ENCODE measurements at regions not wholly inside any gene's neighbourhood (a gene's known extent, or its start where the extent isn't known, plus 50 kb on each side); places are given as distances from the start of the nearest gene placed in this dataset.

- Histone ChIP-seq H3K4me1 (ENCODE audit: low read length) (no peaks in the 10 kb centered on the region), H3K9me3 (ENCODE audit: insufficient read depth, low read length) (no peaks in the 10 kb centered on the region), H3K27me3 (ENCODE audit: low read depth, low read length) (no peaks in the 10 kb centered on the region), H3K79me2 (ENCODE audit: low read length) (no peaks in the 10 kb centered on the region), H3K4me3 (ENCODE audit: low read length) (no peak overlapping the region), H4K20me1 (ENCODE audit: insufficient read depth, low read length) (no peaks in the 10 kb centered on the region), H3K9ac (ENCODE audit: low read length) (no peak overlapping the region), H3K27ac (ENCODE audit: low read length) (no peak overlapping the region), H3K4me2 (ENCODE audit: low read length) (no peak overlapping the region), H3K36me3 (replicated peaks; ENCODE audit: low read depth, low read length) (no peaks in the 10 kb centered on the region), H2AFZ (ENCODE audit: low read depth, low read length) (no peak overlapping the region)
- TF ChIP-seq EZH2phosphoT487 (IDR thresholded peaks at IDR 0.05; ENCODE audit: low read depth) (no peak), CTCF (IDR thresholded peaks at IDR 0.05; ENCODE audit: low read depth, low read length) (no peak)
Observed at GRCh38 chrX:19178402-19178801, 56.1 kb upstream of the ADGRG2 start.

- no peaks in the 10 kb centered on the region for H3K4me1 ChIP-seq (ENCODE audit: low read length)
Observed at GRCh38 chrX:19179389-19179788, 57.1 kb upstream of the ADGRG2 start.

GRCh38 chrX:19181345-19181744 is 59.1 kb upstream of the ADGRG2 start:
- H3K4me1 ChIP-seq (ENCODE audit: low read length) = no peaks in the 10 kb centered on the region
- no peak overlapping the region for H3K4me3 ChIP-seq (ENCODE audit: low read length)
- no peaks in the 10 kb centered on the region for H3K79me2 ChIP-seq (ENCODE audit: low read length)
- H3K9ac ChIP-seq (ENCODE audit: low read length) = no peak overlapping the region
- no peak overlapping the region for H2AFZ ChIP-seq (ENCODE audit: low read depth, low read length)
- no peaks in the 10 kb centered on the region for H3K27me3 ChIP-seq (ENCODE audit: low read depth, low read length)
- no peaks in the 10 kb centered on the region for H4K20me1 ChIP-seq (ENCODE audit: insufficient read depth, low read length)
- H3K36me3 ChIP-seq (replicated peaks; ENCODE audit: low read depth, low read length) = no peaks in the 10 kb centered on the region
- H3K4me2 ChIP-seq (ENCODE audit: low read length) = no peak overlapping the region
- no peak overlapping the region for H3K27ac ChIP-seq (ENCODE audit: low read length)
- no peaks in the 10 kb centered on the region for H3K9me3 ChIP-seq (ENCODE audit: insufficient read depth, low read length)
- no peak for TF ChIP-seq CTCF (IDR thresholded peaks at IDR 0.05; ENCODE audit: low read depth, low read length)
- no peak for TF ChIP-seq EZH2phosphoT487 (IDR thresholded peaks at IDR 0.05; ENCODE audit: low read depth)

More at GRCh38 chrX:19179389-19179788, 57.1 kb upstream of the ADGRG2 start:
- TF ChIP-seq CTCF (IDR thresholded peaks at IDR 0.05; ENCODE audit: low read depth, low read length) (no peak), EZH2phosphoT487 (IDR thresholded peaks at IDR 0.05; ENCODE audit: low read depth) (no peak)
- Histone ChIP-seq H2AFZ (ENCODE audit: low read depth, low read length) (no peak overlapping the region), H3K27me3 (ENCODE audit: low read depth, low read length) (no peaks in the 10 kb centered on the region), H3K79me2 (ENCODE audit: low read length) (no peaks in the 10 kb centered on the region), H3K4me2 (ENCODE audit: low read length) (no peak overlapping the region), H3K9ac (ENCODE audit: low read length) (no peak overlapping the region), H4K20me1 (ENCODE audit: insufficient read depth, low read length) (no peaks in the 10 kb centered on the region), H3K4me3 (ENCODE audit: low read length) (no peak overlapping the region), H3K9me3 (ENCODE audit: insufficient read depth, low read length) (no peaks in the 10 kb centered on the region), H3K27ac (ENCODE audit: low read length) (no peak overlapping the region), H3K36me3 (replicated peaks; ENCODE audit: low read depth, low read length) (no peaks in the 10 kb centered on the region)

- H3K4me3 ChIP-seq (ENCODE audit: low read length) = no peak overlapping the region
- no peaks in the 10 kb centered on the region for H3K9me3 ChIP-seq (ENCODE audit: insufficient read depth, low read length)
- H3K27ac ChIP-seq (ENCODE audit: low read length) = no peak overlapping the region
- H2AFZ ChIP-seq (ENCODE audit: low read depth, low read length) = no peak overlapping the region
- no peaks in the 10 kb centered on the region for H3K27me3 ChIP-seq (ENCODE audit: low read depth, low read length)
- H3K4me1 ChIP-seq (ENCODE audit: low read length) = no peaks in the 10 kb centered on the region
- H3K79me2 ChIP-seq (ENCODE audit: low read length) = no peaks in the 10 kb centered on the region
- TF ChIP-seq CTCF (IDR thresholded peaks at IDR 0.05; ENCODE audit: low read depth, low read length) (no peak), EZH2phosphoT487 (IDR thresholded peaks at IDR 0.05; ENCODE audit: low read depth) (no peak)
- no peak overlapping the region for H3K4me2 ChIP-seq (ENCODE audit: low read length)
- H3K36me3 ChIP-seq (replicated peaks; ENCODE audit: low read depth, low read length) = no peaks in the 10 kb centered on the region
- no peaks in the 10 kb centered on the region for H4K20me1 ChIP-seq (ENCODE audit: insufficient read depth, low read length)
- H3K9ac ChIP-seq (ENCODE audit: low read length) = no peak overlapping the region
Observed at GRCh38 chrX:19182785-19183184, 60.5 kb upstream of the ADGRG2 start.

Measured in OCI-LY3 (cell line).